ENCODE measurements at regions not wholly inside any gene's neighbourhood (a gene's known extent, or its start where the extent isn't known, plus 50 kb on each side); places are given as distances from the start of the nearest gene placed in this dataset.

DNA sequence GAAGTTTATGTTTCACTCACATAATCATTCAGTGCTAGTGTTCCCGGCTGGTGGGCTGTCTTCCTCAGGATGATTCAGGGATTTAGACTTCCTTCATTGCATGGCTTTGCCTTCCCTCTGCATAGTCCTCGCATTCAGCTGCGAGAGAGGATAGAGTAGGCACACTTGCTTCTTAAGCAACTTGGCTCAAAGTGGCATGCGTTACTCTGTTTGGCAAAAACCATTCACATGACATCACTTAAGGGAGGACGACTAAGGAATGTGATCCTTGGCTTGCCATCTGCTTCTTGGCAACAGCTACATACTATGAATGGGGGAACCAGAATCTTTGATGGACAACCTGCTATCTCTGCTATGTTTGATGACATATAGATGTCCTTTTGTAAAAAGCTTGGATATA, 359.3 kb downstream of the TDRD3 start:
- DNase-seq = no peak

DNA sequence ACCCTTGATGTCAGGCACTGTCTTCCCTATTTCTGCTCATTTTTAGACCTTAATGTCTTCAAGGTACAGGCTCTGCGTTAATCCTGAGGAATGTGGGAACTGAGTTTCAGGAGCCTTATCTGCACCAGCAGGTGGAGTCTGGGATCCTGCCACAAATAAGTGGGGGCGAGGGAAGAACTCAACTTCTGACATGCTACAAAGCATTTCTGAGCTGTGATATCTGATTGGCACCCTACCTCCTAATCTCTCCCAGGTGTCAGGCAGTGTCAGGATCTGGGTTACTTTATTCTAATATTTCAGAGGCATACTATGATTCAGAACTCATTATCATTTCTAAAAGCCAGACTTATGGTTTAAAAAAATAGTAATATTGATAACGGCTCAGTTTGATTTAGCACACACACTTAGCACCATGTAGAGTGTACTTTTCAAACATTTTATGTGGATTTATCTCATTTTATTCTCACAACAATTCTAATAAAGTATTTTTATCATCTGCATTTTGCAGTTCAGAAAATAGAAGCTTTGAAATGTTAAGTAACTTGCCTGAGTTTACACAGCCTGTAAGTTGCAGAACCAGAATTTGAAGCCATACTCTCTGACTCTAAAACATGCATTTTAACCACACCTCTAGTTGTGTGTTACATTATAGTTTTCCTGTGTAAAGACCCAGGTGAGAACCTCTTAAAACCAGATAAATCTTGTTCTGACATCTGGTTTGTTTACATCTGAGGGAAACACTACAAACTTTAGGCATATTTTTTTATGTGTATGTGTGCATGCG, 358.6 kb downstream of the TDRD3 start:
- no peak for DNase-seq

- DNase-seq = no peak
Measured at GRCh38 chr13:60754211-60755090, 357.4 kb downstream of the TDRD3 start.

GRCh38 chr13:60753641-60754040, 356.6 kb downstream of the TDRD3 start:
- DNase-seq = no peak

GRCh38 chr13:60745343-60745742, 348.3 kb downstream of the TDRD3 start:
- DNase-seq = no peak

DNA sequence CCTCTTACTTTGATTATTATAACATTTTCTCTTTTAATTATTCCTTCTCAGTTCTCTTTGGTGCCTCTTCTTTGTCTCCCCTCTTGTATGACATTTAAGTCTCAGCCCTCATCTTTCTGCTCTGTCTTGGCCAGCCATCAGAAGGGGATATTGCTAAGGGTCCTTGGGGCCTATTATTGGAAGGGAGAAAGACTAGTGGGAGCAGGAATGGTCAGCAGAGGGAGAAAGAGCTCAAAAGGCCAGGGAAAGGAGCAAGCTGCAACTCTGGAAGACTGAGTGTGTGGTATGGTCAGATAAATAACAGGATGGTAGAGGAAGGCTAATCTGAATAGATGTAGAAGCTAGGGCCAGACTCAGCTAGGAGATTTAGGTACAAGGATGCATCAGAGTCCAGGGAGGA, 336.9 kb downstream of the TDRD3 start:
- no peak for DNase-seq

GRCh38 chr13:60727140-60727539, 330.1 kb downstream of the TDRD3 start:
- no peak for DNase-seq

- no peak for DNase-seq
Measured at GRCh38 chr13:60721063-60721462, 324.0 kb downstream of the TDRD3 start.

GRCh38 chr13:60720590-60720989, 323.6 kb downstream of the TDRD3 start:
- no peak for DNase-seq

DNA sequence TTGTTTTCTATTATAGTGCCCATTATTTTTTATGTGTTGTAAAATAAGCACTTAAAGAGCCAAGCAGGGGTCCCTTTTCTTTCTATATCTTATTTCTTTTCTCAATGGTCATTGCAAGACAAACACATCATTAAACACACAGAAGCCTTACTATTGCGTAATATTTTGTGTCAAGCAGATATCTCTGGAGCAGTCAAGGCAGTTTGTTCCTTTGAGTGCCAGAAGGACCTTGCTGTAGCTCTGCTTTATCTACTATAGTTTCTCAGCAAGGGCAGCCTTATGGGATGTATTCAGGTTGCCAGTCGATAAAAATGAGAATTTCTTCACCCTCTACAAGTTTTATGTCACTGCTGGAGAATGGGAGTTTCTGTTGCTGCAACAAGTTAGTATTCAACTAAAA, 319.3 kb downstream of the TDRD3 start:
- DNase-seq = no peak

- DNase-seq = no peak
Measured at GRCh38 chr13:60707878-60708277, 310.9 kb downstream of the TDRD3 start.

DNA sequence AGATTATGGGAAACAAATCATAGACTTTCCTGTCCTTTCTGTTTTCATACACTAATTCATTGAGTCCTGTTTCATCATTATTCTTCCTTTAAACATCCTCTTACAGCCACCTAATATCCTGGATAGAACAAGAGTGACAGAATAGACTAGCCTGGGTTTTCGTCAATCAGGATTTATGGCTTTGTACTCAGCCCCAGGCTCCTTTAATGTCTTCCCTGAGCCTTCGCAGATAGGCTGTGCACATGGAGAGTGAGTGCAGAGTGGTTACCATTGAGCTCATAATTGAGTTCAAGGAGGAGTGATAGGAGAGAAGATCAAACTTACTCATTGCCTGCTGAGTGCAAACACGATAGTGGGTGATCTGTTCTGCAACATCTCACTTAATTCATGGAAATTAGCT, 304.9 kb downstream of the TDRD3 start:
- DNase-seq = no peak

GRCh38 chr13:60700994-60701393, 304.0 kb downstream of the TDRD3 start:
- DNase-seq = no peak

GRCh38 chr13:60699636-60700035, 302.6 kb downstream of the TDRD3 start:
- DNase-seq = no peak

- no peak for DNase-seq
Measured at GRCh38 chr13:60696602-60697001, 299.6 kb downstream of the TDRD3 start.

GRCh38 chr13:60691268-60691667, 294.2 kb downstream of the TDRD3 start:
- DNase-seq = no peak

- DNase-seq = no peak
Measured at GRCh38 chr13:60690604-60691003, 293.6 kb downstream of the TDRD3 start.

- no peak for DNase-seq
Measured at GRCh38 chr13:60689571-60689970, 292.6 kb downstream of the TDRD3 start.

- no peak for DNase-seq
Measured at GRCh38 chr13:60689076-60689475, 292.1 kb downstream of the TDRD3 start.

DNA sequence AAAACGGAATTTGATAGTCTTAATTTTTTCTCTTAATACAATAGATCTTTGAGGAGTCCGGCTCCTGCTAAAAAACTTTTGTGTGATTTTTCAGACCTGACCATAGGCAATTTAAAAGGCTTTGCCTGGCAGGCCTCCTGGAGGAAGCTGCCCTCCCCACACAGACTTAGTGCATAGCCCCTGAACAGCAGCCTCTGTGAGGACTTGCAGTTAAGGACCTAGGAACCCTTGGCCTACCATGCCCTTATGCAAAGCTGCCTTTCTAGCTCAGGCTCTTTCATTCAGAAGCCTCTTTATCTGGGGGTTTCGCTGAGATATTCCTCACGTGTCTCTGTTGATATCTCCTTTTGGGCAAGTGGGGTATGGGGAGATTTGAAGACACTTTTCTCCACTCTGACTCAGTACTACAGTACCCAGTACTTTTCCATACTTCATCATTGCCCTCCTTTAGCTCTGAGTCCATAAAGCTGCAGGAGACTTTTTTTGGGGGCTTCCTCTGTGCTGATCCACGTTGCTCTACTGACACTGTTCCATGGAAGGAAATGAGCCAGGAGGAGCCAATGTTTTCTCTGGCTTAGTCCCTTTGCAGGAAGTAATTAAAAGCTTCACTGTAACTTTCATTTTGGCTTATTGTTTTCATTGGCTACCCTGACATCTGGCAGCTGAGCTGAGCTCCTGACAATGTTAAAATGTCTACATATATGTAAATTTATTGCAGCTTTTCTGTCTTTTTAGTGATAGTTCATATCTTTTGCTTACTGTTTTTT, 283.1 kb downstream of the TDRD3 start:
- DNase-seq = no peak

DNA sequence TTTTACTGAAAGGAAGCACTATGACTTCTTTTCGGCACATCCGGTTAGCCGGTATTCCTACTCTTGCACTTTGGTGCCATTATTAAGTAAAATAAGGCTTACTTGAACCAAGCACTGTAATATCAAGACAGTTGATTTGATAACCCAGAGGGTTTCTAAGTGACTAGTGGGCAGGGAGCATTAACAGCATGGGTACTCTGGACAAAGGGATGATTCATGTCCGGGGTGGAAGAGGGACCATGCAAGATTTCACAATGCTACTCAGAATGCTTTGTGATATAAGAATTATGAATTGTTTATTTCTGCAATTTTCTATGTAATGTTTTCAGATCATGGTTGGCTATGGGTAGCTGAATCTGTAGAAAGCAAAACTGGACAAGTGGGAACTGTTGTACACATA, 282.1 kb downstream of the TDRD3 start:
- DNase-seq = no peak

DNA sequence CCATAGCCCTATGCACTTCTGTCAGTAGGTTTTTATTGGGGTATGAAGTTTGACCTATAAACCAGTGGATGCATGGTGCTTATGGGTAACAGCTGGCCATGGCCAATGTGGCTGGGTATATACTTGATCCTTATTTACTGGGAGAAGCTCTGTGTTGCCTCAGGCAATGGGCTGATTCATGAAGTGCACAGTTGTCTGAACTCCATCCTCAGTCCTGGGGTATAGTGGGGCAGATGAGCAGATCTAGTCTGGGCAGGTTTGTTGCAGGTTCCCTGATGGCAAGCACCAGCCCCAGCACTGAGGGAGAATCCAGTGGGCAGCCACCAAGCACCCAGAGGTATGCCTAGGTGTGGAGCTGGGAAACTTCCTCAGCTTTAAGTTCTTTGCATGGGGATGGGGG, 274.4 kb downstream of the TDRD3 start:
- DNase-seq = no peak

- no peak for DNase-seq
Measured at GRCh38 chr13:60663788-60664187, 266.8 kb downstream of the TDRD3 start.

Data from AML-193 (cell line).